H1 (cell line): ENCODE measurements at regions not wholly inside any gene's neighbourhood (a gene's known extent, or its start where the extent isn't known, plus 50 kb on each side); places are given as distances from the start of the nearest gene placed in this dataset.

Experiments
- CTCF ChIA-PET: fragments of 300-600 bp; sonication (Branson Sonifier 250); formaldehyde crosslinking; loops from one replicate; lab custom pipeline; 2021; ENCODE audit not compliant: partially characterized antibody; lab: Charles Lee
- POLR2A ChIA-PET: fragments of 300-600 bp; sonication (Branson Sonifier 250); formaldehyde crosslinking; loops from one replicate; lab custom pipeline; 2021; ENCODE audit warnings: inconsistent platforms; ENCODE audit not compliant: partially characterized antibody; lab: Charles Lee
- DNase-seq, 2 experiments: peaks; one replicate each; pipeline versions ENCODE4 v3.0.0 to v3.0.0-alpha.2; 2010 to 2022; ENCODE audit warnings: low spot score in 2 of 2, low read depth in 1 of 2, mixed read lengths in 1 of 2
- FAIRE-seq: peaks from 2 replicates; lab custom pipeline; 2011; peaks lifted over from hg19 to GRCh38; lab: Jason Lieb, UNC
- H2AFZ ChIP-seq: 2 replicates; pipeline ENCODE4 v1.8.1; 2012; ENCODE audit warnings: low read length, inconsistent platforms
- H2AK5ac ChIP-seq: 2 replicates; pipeline ENCODE4 v1.6.1; 2013; ENCODE audit warnings: low read depth, low read length
- H2BK120ac ChIP-seq: replicated peaks from 2 replicates; pipeline ENCODE3; 2013; ENCODE audit warnings: low read depth, low read length, inconsistent platforms
- H2BK12ac ChIP-seq: 2 replicates; pipeline ENCODE4 v1.6.1; 2013; ENCODE audit warnings: low read depth, low read length
- H2BK15ac ChIP-seq: 2 replicates; pipeline ENCODE4 v1.6.1; 2013; ENCODE audit warnings: low read length
- H2BK20ac ChIP-seq: 2 replicates; pipeline ENCODE4 v1.6.1; 2013; ENCODE audit warnings: low read length
- H2BK5ac ChIP-seq: 2 replicates; pipeline ENCODE4 v1.6.1; 2013; ENCODE audit warnings: low read depth, low read length
- H3K14ac ChIP-seq: 2 replicates; pipeline ENCODE4 v1.6.1; 2013; ENCODE audit warnings: inconsistent platforms; ENCODE audit not compliant: insufficient read length
- H3K18ac ChIP-seq: 2 replicates; pipeline ENCODE4 v1.6.1; 2013; ENCODE audit warnings: low read length; ENCODE audit errors: extremely low read depth
- H3K23ac ChIP-seq: 2 replicates; pipeline ENCODE4 v1.6.1; 2013; ENCODE audit warnings: inconsistent platforms; ENCODE audit not compliant: insufficient read length
- H3K23me2 ChIP-seq: 2 replicates; pipeline ENCODE4 v1.6.1; 2013; ENCODE audit warnings: low read depth, low read length
- H3K27ac ChIP-seq: 2 replicates; pipeline ENCODE4 v1.6.1; 2011; ENCODE audit warnings: low read depth, low read length, inconsistent platforms
- H3K27me3 ChIP-seq, 4 experiments: replicated peaks in 1 of 4; 1 replicate in 1 of 4; 2 replicates in 3 of 4; pipeline versions ENCODE4 v1.6.1 to v1.8.1; 2011 to 2013; ENCODE audit warnings: low read length in 3 of 4, mild to moderate bottlenecking in 3 of 4, inconsistent platforms in 2 of 4, mixed read lengths in 2 of 4, moderate library complexity in 1 of 4; ENCODE audit not compliant: control insufficient read depth in 3 of 4, insufficient read depth in 3 of 4; ENCODE audit errors: extremely low read depth in 1 of 4
- H3K36me3 ChIP-seq, 4 experiments: 2 replicates each; pipeline versions ENCODE4 v1.6.1 to v1.8.1; 2011 to 2013; ENCODE audit warnings: mild to moderate bottlenecking in 4 of 4, low read length in 3 of 4, moderate library complexity in 2 of 4, control low read depth in 1 of 4, inconsistent platforms in 1 of 4; ENCODE audit not compliant: insufficient read depth in 4 of 4, control insufficient read depth in 2 of 4
- H3K4ac ChIP-seq: replicated peaks from 2 replicates; pipeline ENCODE3; 2013; ENCODE audit warnings: low read length, low read depth, mixed read lengths, inconsistent platforms; ENCODE audit not compliant: insufficient read length
- H3K4me1 ChIP-seq, 4 experiments: replicated peaks in 1 of 4; 1 replicate in 1 of 4; 2 replicates in 3 of 4; pipeline versions ENCODE4 v1.6.1 to v1.8.1; 2011 to 2013; ENCODE audit warnings: low read length in 3 of 4, inconsistent platforms in 2 of 4, mixed read lengths in 1 of 4; ENCODE audit not compliant: insufficient read depth in 4 of 4, control insufficient read depth in 3 of 4
- H3K4me2 ChIP-seq, 2 experiments: 2 replicates each; pipeline versions ENCODE4 v1.6.1 to v1.8.1; 2011 to 2013; ENCODE audit warnings: low read depth in 2 of 2, low read length in 2 of 2, control low read depth in 1 of 2, inconsistent platforms in 1 of 2, mild to moderate bottlenecking in 1 of 2; ENCODE audit not compliant: insufficient read depth in 1 of 2
- H3K4me3 ChIP-seq, 4 experiments: fragments of 200-600, 300-600 bp in 1 of 4; sonication (generic), shearing (Covaris generic), sonication (Bioruptor Twin) in 1 of 4; 2 replicates each; pipeline versions ENCODE4 v1.5.1 to v1.8.1; 2011 to 2016; ENCODE audit warnings: low read length in 4 of 4, low read depth in 3 of 4, control low read depth in 2 of 4, inconsistent platforms in 2 of 4, mild to moderate bottlenecking in 2 of 4, mixed read lengths in 1 of 4, moderate library complexity in 1 of 4; ENCODE audit not compliant: insufficient read depth in 2 of 4; ENCODE audit errors: extremely low read depth in 1 of 4
- H3K56ac ChIP-seq: replicated peaks from 2 replicates; pipeline ENCODE3; 2013; ENCODE audit warnings: low read depth, mild to moderate bottlenecking, mixed read lengths, low read length, inconsistent platforms; ENCODE audit not compliant: insufficient read length
- H3K79me1 ChIP-seq: 2 replicates; pipeline ENCODE4 v1.6.1; 2013; ENCODE audit warnings: low read depth, low read length, control low read depth
- H3K79me2 ChIP-seq, 2 experiments: 2 replicates each; pipeline versions ENCODE4 v1.6.1 to v1.8.1; 2012 to 2013; ENCODE audit warnings: low read length in 2 of 2, mild to moderate bottlenecking in 2 of 2, inconsistent platforms in 1 of 2; ENCODE audit not compliant: insufficient read depth in 2 of 2, control insufficient read depth in 1 of 2
- H3K9ac ChIP-seq, 4 experiments: replicated peaks in 1 of 4; 1 replicate in 1 of 4; 2 replicates in 3 of 4; pipeline versions ENCODE4 v1.6.1 to v1.8.1; 2011 to 2013; ENCODE audit warnings: low read depth in 3 of 4, low read length in 3 of 4, control low read depth in 2 of 4, mild to moderate bottlenecking in 2 of 4, moderate library complexity in 2 of 4, inconsistent platforms in 1 of 4; ENCODE audit errors: extremely low read depth in 1 of 4
- H3K9me3 ChIP-seq, 2 experiments: 2 replicates each; pipeline versions ENCODE4 v1.6.1 to v1.8.1; 2012 to 2013; ENCODE audit warnings: mild to moderate bottlenecking in 2 of 2, moderate library complexity in 2 of 2, control low read depth in 1 of 2, inconsistent platforms in 1 of 2, low read depth in 1 of 2, low read length in 1 of 2, mixed read lengths in 1 of 2; ENCODE audit not compliant: insufficient read depth in 2 of 2
- H4K20me1 ChIP-seq, 2 experiments: replicated peaks in 1 of 2; 2 replicates each; pipeline versions ENCODE3 to v1.8.1; 2011 to 2013; ENCODE audit warnings: inconsistent platforms in 2 of 2, low read length in 2 of 2, mild to moderate bottlenecking in 1 of 2; ENCODE audit not compliant: insufficient read depth in 2 of 2, control insufficient read depth in 1 of 2
- H4K5ac ChIP-seq: 2 replicates; pipeline ENCODE4 v1.6.1; 2013; ENCODE audit warnings: low read length, low read depth, mixed read lengths, inconsistent platforms; ENCODE audit not compliant: insufficient read length
- H4K8ac ChIP-seq: 2 replicates; pipeline ENCODE4 v1.8.0; 2013; ENCODE audit warnings: mild to moderate bottlenecking, moderate library complexity, low read length, inconsistent platforms; ENCODE audit not compliant: insufficient read depth; ENCODE audit errors: extremely low read depth
- H4K91ac ChIP-seq: replicated peaks from 2 replicates; pipeline ENCODE3; 2013; ENCODE audit warnings: low read length, mixed read lengths, inconsistent platforms; ENCODE audit not compliant: insufficient read length
- ASH2L ChIP-seq: fragments of 200-600, 300-600 bp; sonication (generic); IDR thresholded peaks from one replicate; pipeline ENCODE4 v1.7.1; 2017; ENCODE audit warnings: low read length
- ATF3 ChIP-seq: IDR thresholded peaks from 2 replicates; pipeline ENCODE4 v1.6.1; 2011; ENCODE audit warnings: low read depth, mild to moderate bottlenecking, low read length; ENCODE audit not compliant: insufficient read depth
- BCL11A ChIP-seq, 2 experiments: IDR thresholded peaks; one replicate each; pipeline ENCODE4 v1.6.1; 2011; ENCODE audit warnings: low read depth in 2 of 2, low read length in 2 of 2, mild to moderate bottlenecking in 2 of 2
- CREB1 ChIP-seq: IDR thresholded peaks from 2 replicates; pipeline ENCODE4 v1.6.1; 2012; ENCODE audit warnings: inconsistent platforms
- GTF2F1 ChIP-seq: IDR thresholded peaks from 2 replicates; pipeline ENCODE4 v1.6.1; 2012; ENCODE audit warnings: low read depth, low read length, improper control_type of control experiment, borderline replicate concordance
- PHF8 ChIP-seq: fragments of 200-600 bp; sonication (generic); conservative IDR thresholded peaks from 2 replicates; pipeline ENCODE4 v1.7.1; 2012; ENCODE audit warnings: low read depth, mild to moderate bottlenecking, inconsistent platforms, low read length, moderate library complexity
- SP1 ChIP-seq: IDR thresholded peaks from 2 replicates; pipeline ENCODE4 v1.6.1; 2011; ENCODE audit warnings: low read depth, low read length
- SRF ChIP-seq: IDR thresholded peaks from 2 replicates; pipeline ENCODE4 v1.6.1; 2011; ENCODE audit warnings: mild to moderate bottlenecking, low read depth, low read length, moderate library complexity
- SUZ12 ChIP-seq: fragments of 200-600 bp; sonication (generic); IDR thresholded peaks from 2 replicates; pipeline ENCODE4 v1.6.1; 2012; ENCODE audit warnings: mild to moderate bottlenecking, inconsistent platforms, low read length, moderate library complexity, mixed read lengths
- TAF1 ChIP-seq: IDR thresholded peaks from 2 replicates; pipeline ENCODE4 v1.6.1; 2011; ENCODE audit warnings: mild to moderate bottlenecking, low read depth, low read length
- TAF7 ChIP-seq: optimal IDR thresholded peaks from 2 replicates; pipeline ENCODE3; 2011; ENCODE audit warnings: low read depth, mild to moderate bottlenecking, inconsistent platforms, low read length, moderate library complexity, borderline replicate concordance
- TBP ChIP-seq: IDR thresholded peaks from 2 replicates; pipeline ENCODE4 v1.6.1; 2011; ENCODE audit warnings: low read depth, low read length, improper control_type of control experiment
- TCF12 ChIP-seq: IDR thresholded peaks from 2 replicates; pipeline ENCODE4 v1.6.1; 2011; ENCODE audit warnings: low read depth, mild to moderate bottlenecking, low read length
- YY1 ChIP-seq: IDR thresholded peaks from 2 replicates; pipeline ENCODE4 v1.6.1; 2011; ENCODE audit warnings: low read depth, mild to moderate bottlenecking, low read length
- ZNF274 ChIP-seq: IDR thresholded peaks from 2 replicates; pipeline ENCODE4 v1.7.0; 2012; ENCODE audit warnings: low read length, borderline replicate concordance; ENCODE audit errors: extremely low read depth
- WGBS, 2 experiments: shearing (Covaris generic) in 1 of 2; methylation state at CpG; one replicate each; pipeline versions ENCODE4 v1.1.6 to v1.1.7; 2013 to 2015; ENCODE audit warnings: low lambda C conversion rate in 2 of 2, mixed read lengths in 2 of 2, inconsistent platforms in 1 of 2, low coverage in 1 of 2, missing lambda C conversion rate in 1 of 2; ENCODE audit not compliant: insufficient replicate concordance in 2 of 2, insufficient coverage in 1 of 2, insufficient read length in 1 of 2; ENCODE audit errors: extremely low coverage in 1 of 2, missing lambda C conversion rate in 1 of 2; 5-methylcytosine and 5-hydroxymethylcytosine counted together

- Histone ChIP-seq H3K4me2 (no peak overlapping the region), H4K91ac (no peak overlapping the region), H3K4me3 (no peak overlapping the region), H3K4me1 (no peaks in the 10 kb centered on the region), H2BK120ac (no peak overlapping the region), H3K9ac (no peak overlapping the region), H2BK5ac (no peak overlapping the region), H4K5ac (no peak overlapping the region), H2BK20ac (no peak overlapping the region), H3K79me2 (no peaks in the 10 kb centered on the region), H3K18ac (no peak overlapping the region), H3K27ac (no peak overlapping the region; the same call in 1 of the 2 replicates), H3K79me1 (no peaks in the 10 kb centered on the region), H2BK15ac (no peak overlapping the region), H3K23ac (no peak overlapping the region), H2AFZ (no peak overlapping the region), H2AK5ac (no peak overlapping the region), H3K23me2 (no peaks in the 10 kb centered on the region), H3K4ac (no peak overlapping the region), H3K36me3 (no peaks in the 10 kb centered on the region), H4K8ac (no peak overlapping the region), H2BK12ac (no peak overlapping the region), H3K27me3 (no peaks in the 10 kb centered on the region), H3K14ac (no peak overlapping the region), H4K20me1 (no peaks in the 10 kb centered on the region), H3K56ac (no peak overlapping the region), H3K9me3 (no peaks in the 10 kb centered on the region)
- ChIA-PET POLR2A (no interaction called here), CTCF (no interaction called here)
- DNase-seq (no peak), FAIRE-seq (no peak)
- WGBS, 2 experiments, result 90% methylated on average over 3 of the region's 3 CpGs; no CpG with 5 or more reads in 1 of the 2 experiments
- TF ChIP-seq YY1 (no peak), SUZ12 (no peak), ASH2L (no peak), TCF12 (no peak), CREB1 (no peak), ATF3 (no peak), GTF2F1 (no peak), SRF (no peak), SP1 (no peak), TAF7 (no peak), BCL11A (IDR thresholded peaks at IDR 0.05; ENCODE audit: low read depth in 2 of 2, low read length in 2 of 2) (no peak), TAF1 (no peak), PHF8 (no peak), TBP (no peak), ZNF274 (no peak)
Measured at GRCh38 chr10:4434516-4435071, 391.4 kb upstream of the AKR1E2 start.
